H9 (cell line): ENCODE measurements at regions not wholly inside any gene's neighbourhood (a gene's known extent, or its start where the extent isn't known, plus 50 kb on each side); places are given as distances from the start of the nearest gene placed in this dataset.

ENCODE experiments used
- DNase-seq: peaks from one replicate; pipeline ENCODE4 v3.0.0-alpha.2; 2017
- H2AFZ ChIP-seq: one replicate; pipeline ENCODE4 v1.6.1; 2013; ENCODE audit warnings: mild to moderate bottlenecking, low read length, control low read depth, moderate library complexity
- H2AK5ac ChIP-seq: 2 replicates; pipeline ENCODE4 v1.6.1; 2013; ENCODE audit warnings: low read length, control low read depth, mixed read lengths; ENCODE audit not compliant: insufficient read length
- H2BK120ac ChIP-seq: one replicate; pipeline ENCODE4 v1.6.1; 2013; ENCODE audit warnings: low read depth, mild to moderate bottlenecking, low read length, control low read depth, inconsistent platforms; ENCODE audit not compliant: poor library complexity, severe bottlenecking
- H2BK12ac ChIP-seq: 2 replicates; pipeline ENCODE4 v1.6.1; 2013; ENCODE audit warnings: low read length, control low read depth, mixed read lengths, low read depth; ENCODE audit not compliant: insufficient read length
- H2BK15ac ChIP-seq: 2 replicates; pipeline ENCODE4 v1.6.1; 2013; ENCODE audit warnings: low read depth, low read length, control low read depth
- H2BK20ac ChIP-seq: one replicate; pipeline ENCODE4 v1.6.1; 2013; ENCODE audit warnings: low read depth, mild to moderate bottlenecking, low read length, control low read depth, inconsistent platforms; ENCODE audit not compliant: poor library complexity, severe bottlenecking
- H2BK5ac ChIP-seq: 2 replicates; pipeline ENCODE4 v1.6.1; 2013; ENCODE audit warnings: low read length, control low read depth, mixed read lengths; ENCODE audit not compliant: insufficient read length
- H3K14ac ChIP-seq: 2 replicates; pipeline ENCODE4 v1.6.1; 2013; ENCODE audit warnings: low read length, control low read depth; ENCODE audit not compliant: insufficient read depth
- H3K18ac ChIP-seq: 2 replicates; pipeline ENCODE4 v1.6.1; 2013; ENCODE audit warnings: low read depth, mild to moderate bottlenecking, mixed read lengths, low read length, control low read depth; ENCODE audit not compliant: insufficient read length
- H3K23ac ChIP-seq: 2 replicates; pipeline ENCODE4 v1.6.1; 2013; ENCODE audit warnings: low read length, control low read depth, mixed read lengths, low read depth; ENCODE audit not compliant: insufficient read length
- H3K23me2 ChIP-seq: 2 replicates; pipeline ENCODE4 v1.6.1; 2013; ENCODE audit warnings: low read depth, mild to moderate bottlenecking, mixed read lengths, low read length, control low read depth; ENCODE audit not compliant: insufficient read length, poor library complexity, severe bottlenecking
- H3K27ac ChIP-seq: 2 replicates; pipeline ENCODE4 v1.5.1; 2013; ENCODE audit warnings: low read length, control low read depth, mixed read lengths, low read depth; ENCODE audit not compliant: insufficient read length
- H3K27me3 ChIP-seq: 2 replicates; pipeline ENCODE4 v1.6.1; 2013; ENCODE audit warnings: low read length, control low read depth, inconsistent platforms; ENCODE audit not compliant: insufficient read depth
- H3K4ac ChIP-seq: 2 replicates; pipeline ENCODE4 v1.6.1; 2013; ENCODE audit warnings: low read depth, mild to moderate bottlenecking, control low read depth, inconsistent platforms, low read length, moderate library complexity
- H3K4me1 ChIP-seq: 2 replicates; pipeline ENCODE4 v1.6.1; 2013; ENCODE audit warnings: low read length, control low read depth, inconsistent platforms; ENCODE audit not compliant: insufficient read depth
- H3K4me2 ChIP-seq: 2 replicates; pipeline ENCODE4 v1.6.1; 2013; ENCODE audit warnings: low read length, control low read depth, mixed read lengths; ENCODE audit not compliant: insufficient read length, insufficient read depth
- H3K56ac ChIP-seq: 2 replicates; pipeline ENCODE4 v1.6.1; 2013; ENCODE audit warnings: low read depth, mild to moderate bottlenecking, mixed read lengths, low read length, control low read depth; ENCODE audit not compliant: insufficient read length
- H3K79me1 ChIP-seq: 2 replicates; pipeline ENCODE4 v1.6.1; 2013; ENCODE audit warnings: low read depth, mild to moderate bottlenecking, moderate library complexity, low read length, control low read depth, inconsistent platforms; ENCODE audit not compliant: insufficient read depth, poor library complexity, severe bottlenecking
- H3K79me2 ChIP-seq: 2 replicates; pipeline ENCODE4 v1.6.1; 2013; ENCODE audit warnings: low read length, control low read depth, inconsistent platforms; ENCODE audit not compliant: insufficient read depth
- H3K9ac ChIP-seq: 2 replicates; pipeline ENCODE4 v1.6.1; 2013; ENCODE audit warnings: low read length, control low read depth, mixed read lengths; ENCODE audit not compliant: insufficient read length; ENCODE audit errors: extremely low read depth
- H3K9me3 ChIP-seq: one replicate; pipeline ENCODE4 v1.6.1; 2013; ENCODE audit warnings: low read depth, low read length, inconsistent platforms; ENCODE audit not compliant: control insufficient read depth
- H3T11ph ChIP-seq: one replicate; pipeline ENCODE4 v1.6.1; 2013; ENCODE audit warnings: mild to moderate bottlenecking, low read length, control low read depth, inconsistent platforms
- H4K20me1 ChIP-seq: one replicate; pipeline ENCODE4 v1.6.1; 2013; ENCODE audit not compliant: control insufficient read depth, insufficient read length, insufficient read depth
- H4K5ac ChIP-seq: 2 replicates; pipeline ENCODE4 v1.6.1; 2013; ENCODE audit warnings: low read depth, mild to moderate bottlenecking, mixed read lengths, low read length, control low read depth; ENCODE audit not compliant: insufficient read length
- H4K8ac ChIP-seq: replicated peaks from 2 replicates; pipeline ENCODE4 v1.6.1; 2013; ENCODE audit warnings: low read length, control low read depth, mixed read lengths, low read depth; ENCODE audit not compliant: insufficient read length
- H4K91ac ChIP-seq: 2 replicates; pipeline ENCODE4 v1.6.1; 2013; ENCODE audit warnings: low read depth, mild to moderate bottlenecking, moderate library complexity, mixed read lengths, low read length, control low read depth; ENCODE audit not compliant: insufficient read length
- H3K27ac Mint-ChIP-seq, 3 experiments: 2 replicates in 2 of 3; 3 replicates in 1 of 3; pipeline ENCODE4 v1.8.0; 2020 to 2021; ENCODE audit warnings: mixed read lengths in 3 of 3, mild to moderate bottlenecking in 1 of 3, moderate library complexity in 1 of 3
- H3K27me3 Mint-ChIP-seq: 2 replicates; pipeline ENCODE4 v1.8.0; 2021; ENCODE audit warnings: low read depth, mild to moderate bottlenecking, moderate library complexity, mixed read lengths
- H3K36me3 Mint-ChIP-seq, 3 experiments: 2 replicates in 2 of 3; 3 replicates in 1 of 3; pipeline ENCODE4 v1.8.0; 2020 to 2021; ENCODE audit warnings: low read depth in 3 of 3, mixed read lengths in 3 of 3; ENCODE audit not compliant: insufficient read depth in 1 of 3
- H3K4me1 Mint-ChIP-seq, 2 experiments: 2 replicates each; pipeline ENCODE4 v1.8.0; 2020; ENCODE audit warnings: mixed read lengths in 2 of 2
- H3K4me3 Mint-ChIP-seq, 2 experiments: 2 replicates in 1 of 2; 3 replicates in 1 of 2; pipeline ENCODE4 v1.8.0; 2020 to 2021; ENCODE audit warnings: mild to moderate bottlenecking in 2 of 2, mixed read lengths in 2 of 2, moderate library complexity in 1 of 2
- H3K9me3 Mint-ChIP-seq, 2 experiments: 2 replicates in 1 of 2; 3 replicates in 1 of 2; pipeline ENCODE4 v1.8.0; 2020; ENCODE audit warnings: mild to moderate bottlenecking in 2 of 2, mixed read lengths in 2 of 2, moderate library complexity in 1 of 2
- CTCF ChIP-seq: fragments of 200-600 bp; sonication (generic); conservative IDR thresholded peaks from 3 replicates; pipeline ENCODE4 v1.8.0; 2021; ENCODE audit warnings: antibody characterized with exemption, mild to moderate bottlenecking
- WGBS: extraction: QIAGEN DNeasy Blood & Tissue Kit; methylation state at CpG from one replicate; pipeline ENCODE4 v1.1.7; 2013; ENCODE audit warnings: missing lambda C conversion rate, low lambda C conversion rate, mixed read lengths; ENCODE audit not compliant: insufficient read length; ENCODE audit errors: extremely low coverage; 5-methylcytosine and 5-hydroxymethylcytosine counted together

GRCh38 chr22:25402160-25402500 is 162.3 kb upstream of the GRK3 start:
- no CpG with 5 or more reads among the region's 6 CpGs for WGBS
- no peak overlapping the region for H3K4me2 ChIP-seq
- no peak overlapping the region for H3K27ac ChIP-seq
- no peak overlapping the region for H3K18ac ChIP-seq
- Mint-ChIP-seq H3K27me3 (peaks cover 9% of the 10 kb centered on the region), H3K4me3 (no peak overlapping the region), H3K36me3 (peaks cover 0 to 3% (median 0%) of the 10 kb centered on the region in 3 experiments; a peak in 3 of 7 replicates), H3K9me3 (peaks cover 0 to 3% of the 10 kb centered on the region in 2 experiments; a peak in 1 of 5 replicates), H3K27ac (no peak overlapping the region), H3K4me1 (peaks cover 27 to 32% of the 10 kb centered on the region in 2 experiments)
- H3K9me3 ChIP-seq, result no peaks in the 10 kb centered on the region
- H3K79me1 ChIP-seq, result no peaks in the 10 kb centered on the region
- no peak overlapping the region for H2BK5ac ChIP-seq
- no peak overlapping the region for H2AK5ac ChIP-seq
- H4K8ac ChIP-seq, result no peak overlapping the region
- H4K5ac ChIP-seq, result no peak overlapping the region
- no peak overlapping the region for H3T11ph ChIP-seq
- no peak overlapping the region for H2BK120ac ChIP-seq
- peaks cover 5% of the 10 kb centered on the region; the same call in 1 of the 2 replicates for H3K4me1 ChIP-seq
- H4K20me1 ChIP-seq, result no peaks in the 10 kb centered on the region
- H2BK15ac ChIP-seq, result no peak overlapping the region
- no peak overlapping the region for H4K91ac ChIP-seq
- no peak overlapping the region for H3K23ac ChIP-seq
- H3K56ac ChIP-seq, result no peak overlapping the region
- no peaks in the 10 kb centered on the region for H3K27me3 ChIP-seq
- no peak for TF ChIP-seq CTCF
- no peak overlapping the region for H2BK12ac ChIP-seq
- no peak overlapping the region for H2AFZ ChIP-seq
- DNase-seq, result no peak
- no peak overlapping the region for H3K9ac ChIP-seq
- no peak overlapping the region for H2BK20ac ChIP-seq
- peaks cover 13% of the 10 kb centered on the region; the same call in 1 of the 2 replicates for H3K79me2 ChIP-seq
- H3K14ac ChIP-seq, result no peak overlapping the region
- H3K23me2 ChIP-seq, result peaks cover 9% of the 10 kb centered on the region
- H3K4ac ChIP-seq, result no peak overlapping the region
